ENCODE measurements at regions not wholly inside any gene's neighbourhood (a gene's known extent, or its start where the extent isn't known, plus 50 kb on each side); places are given as distances from the start of the nearest gene placed in this dataset.

DNA sequence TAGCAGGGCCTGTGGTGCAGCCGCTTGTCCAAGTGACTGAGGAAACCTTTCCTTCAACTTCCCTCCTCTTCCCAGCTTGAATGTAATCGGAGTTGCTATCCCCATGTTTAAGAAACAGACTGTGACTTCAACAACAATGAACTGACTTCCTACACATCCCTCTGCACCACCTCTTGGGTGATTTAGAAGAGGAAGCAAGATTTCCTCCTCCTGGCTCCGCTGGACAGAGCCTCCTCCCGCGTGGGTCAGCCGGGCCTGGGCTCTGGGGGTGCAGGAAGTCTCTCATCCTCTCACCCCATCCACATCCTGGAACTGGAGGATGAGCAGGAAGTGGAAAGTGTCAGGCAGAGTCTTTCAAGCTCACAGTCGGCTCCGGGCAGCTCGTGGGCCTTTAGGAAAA, 84.3 kb downstream of the GATA6 start:
- no peak for DNase-seq (ENCODE audit: low spot score)

DNA sequence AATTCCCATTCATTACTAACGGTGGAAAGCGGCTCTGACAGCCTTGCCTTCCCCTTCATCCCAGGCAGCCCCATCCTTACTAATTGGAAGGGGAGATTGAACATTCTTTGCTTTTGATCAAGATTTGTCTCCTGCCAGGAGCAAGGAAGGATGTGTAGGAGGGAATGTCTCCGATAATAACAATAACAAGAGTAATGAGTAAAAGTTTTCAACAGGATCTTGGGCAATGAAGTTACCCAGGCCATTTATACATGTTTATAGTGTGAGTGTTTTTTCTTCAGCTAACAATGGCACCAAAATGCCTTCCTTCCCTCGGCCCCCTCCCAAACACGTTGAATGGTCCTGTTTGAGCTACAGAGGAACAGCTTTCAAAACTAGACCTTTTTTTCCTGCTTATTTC, 83.8 kb downstream of the GATA6 start:
- no peak for DNase-seq (ENCODE audit: low spot score)

Measured in H4 (cell line).